Endothelial cell of umbilical vein (primary cell): ENCODE measurements at regions not wholly inside any gene's neighbourhood (a gene's known extent, or its start where the extent isn't known, plus 50 kb on each side); places are given as distances from the start of the nearest gene placed in this dataset.

Experiments used
- BruUV-seq: library from RNA; stranded (reverse); fragments of 400-500 nt; replicated peaks from 2 replicates; lab custom pipeline; 2021; lab: Mats Ljungman, UMichigan
- CTCF ChIA-PET: fragments of 300-600, 350-600 bp; sonication (Branson Sonifier 250); formaldehyde crosslinking; loops from one replicate; lab custom pipeline; 2021; ENCODE audit warnings: antibody characterized with exemption, inconsistent platforms; lab: Charles Lee
- POLR2A ChIA-PET: fragments of 300-600, 350-600 bp; sonication (Branson Sonifier 250); formaldehyde crosslinking; loops from one replicate; lab custom pipeline; 2021; ENCODE audit warnings: antibody characterized with exemption, inconsistent platforms; lab: Charles Lee
- DNase-seq: peaks from one replicate; pipeline ENCODE4 v3.0.0-alpha.2; 2011; ENCODE audit warnings: low read depth, low spot score
- FAIRE-seq: peaks from 2 replicates; lab custom pipeline; 2011; peaks lifted over from hg19 to GRCh38; lab: Jason Lieb, UNC
- H2AFZ ChIP-seq: 2 replicates; pipeline ENCODE4 v1.6.0; 2012; ENCODE audit warnings: low read depth, low read length, control low read depth, inconsistent platforms
- H3K27ac ChIP-seq: 2 replicates; pipeline ENCODE4 v1.5.1; 2011; ENCODE audit warnings: low read depth, mild to moderate bottlenecking, control low read depth, low read length, moderate library complexity; ENCODE audit not compliant: insufficient read depth
- H3K27me3 ChIP-seq, 2 experiments: 2 replicates each; pipeline versions ENCODE4 v1.6.0 to v1.6.1; 2011; ENCODE audit warnings: low read length in 2 of 2, mixed read lengths in 1 of 2; ENCODE audit not compliant: control insufficient read depth in 2 of 2, insufficient read depth in 2 of 2
- H3K36me3 ChIP-seq, 2 experiments: 2 replicates in 1 of 2; 3 replicates in 1 of 2; pipeline ENCODE4 v1.5.1; 2011; ENCODE audit warnings: low read length in 2 of 2, mild to moderate bottlenecking in 1 of 2, moderate library complexity in 1 of 2; ENCODE audit not compliant: control insufficient read depth in 2 of 2, insufficient read depth in 2 of 2; ENCODE audit errors: extremely low read depth in 1 of 2
- H3K4me1 ChIP-seq: 3 replicates; pipeline ENCODE4 v1.5.1; 2011; ENCODE audit warnings: mild to moderate bottlenecking, low read length; ENCODE audit not compliant: control insufficient read depth, insufficient read depth; ENCODE audit errors: extremely low read depth
- H3K4me2 ChIP-seq: 2 replicates; pipeline ENCODE4 v1.6.1; 2011; ENCODE audit warnings: low read length, control low read depth, mixed read lengths; ENCODE audit not compliant: insufficient read depth
- H3K4me3 ChIP-seq, 3 experiments: fragments of 200-600 bp in 1 of 3; sonication (generic), shearing (Covaris generic) in 1 of 3; replicated peaks in 1 of 3; 2 replicates each; pipeline ENCODE4 v1.5.1; 2011 to 2016; ENCODE audit warnings: control low read depth in 3 of 3, low read length in 3 of 3, mild to moderate bottlenecking in 2 of 3, inconsistent platforms in 1 of 3, low read depth in 1 of 3, moderate library complexity in 1 of 3; ENCODE audit not compliant: insufficient read depth in 1 of 3
- H3K79me2 ChIP-seq: 2 replicates; pipeline ENCODE4 v1.6.0; 2012; ENCODE audit warnings: low read length, inconsistent platforms; ENCODE audit not compliant: control insufficient read depth, insufficient read depth
- H3K9ac ChIP-seq: replicated peaks from 2 replicates; pipeline ENCODE3; 2011; ENCODE audit warnings: low read length, control low read depth; ENCODE audit not compliant: insufficient read depth; ENCODE audit errors: extremely low read depth
- H3K9me1 ChIP-seq: replicated peaks from 3 replicates; pipeline ENCODE4 v1.6.0; 2011; ENCODE audit warnings: mild to moderate bottlenecking, low read length; ENCODE audit not compliant: control insufficient read depth, insufficient read depth; ENCODE audit errors: extremely low read depth
- H3K9me3 ChIP-seq: replicated peaks from 2 replicates; pipeline ENCODE4 v1.5.1; 2012; ENCODE audit warnings: low read length, inconsistent platforms; ENCODE audit not compliant: control insufficient read depth, insufficient read depth
- H4K20me1 ChIP-seq: replicated peaks from 2 replicates; pipeline ENCODE3; 2011; ENCODE audit warnings: mild to moderate bottlenecking, low read length; ENCODE audit not compliant: control insufficient read depth, insufficient read depth; ENCODE audit errors: extremely low read depth
- CTCF ChIP-seq, 2 donors: IDR thresholded peaks; 1 replicate in 1 of 2; 2 replicates in 1 of 2; pipeline ENCODE4 v1.5.1; 2011; ENCODE audit warnings: low read length in 2 of 2, mild to moderate bottlenecking in 2 of 2, moderate library complexity in 2 of 2, control low read depth in 1 of 2, inconsistent platforms in 1 of 2, low read depth in 1 of 2; ENCODE audit not compliant: insufficient read depth in 1 of 2; ENCODE audit errors: extremely low read depth in 1 of 2
- EZH2 ChIP-seq: IDR thresholded peaks from 2 replicates; pipeline ENCODE4 v1.6.1; 2012; ENCODE audit warnings: borderline replicate concordance, low read depth, mild to moderate bottlenecking, moderate library complexity, low read length, inconsistent platforms; ENCODE audit not compliant: severe bottlenecking
- FOS ChIP-seq: IDR thresholded peaks from 2 replicates; pipeline ENCODE4 v1.6.1; 2011; ENCODE audit warnings: mild to moderate bottlenecking, low read length, moderate library complexity, borderline replicate concordance; ENCODE audit not compliant: insufficient read depth
- GATA2 ChIP-seq: IDR thresholded peaks from 2 replicates; pipeline ENCODE4 v1.7.0; 2011; ENCODE audit warnings: low read depth, mild to moderate bottlenecking, moderate library complexity, mixed read lengths, low read length; ENCODE audit not compliant: insufficient read length, insufficient read depth
- JUN ChIP-seq: IDR thresholded peaks from 2 replicates; pipeline ENCODE4 v1.6.1; 2011; ENCODE audit warnings: borderline replicate concordance, low read depth; ENCODE audit not compliant: insufficient read length, insufficient read depth
- MYC ChIP-seq: IDR thresholded peaks from one replicate; pipeline ENCODE4 v1.6.1; 2011; ENCODE audit warnings: mild to moderate bottlenecking, low read depth, low read length
- POLR2A ChIP-seq: IDR thresholded peaks from 2 replicates; pipeline ENCODE4 v1.6.1; 2012; ENCODE audit warnings: low read depth, mild to moderate bottlenecking, control low read depth, low read length
- POLR2AphosphoS5 ChIP-seq: IDR thresholded peaks from 2 replicates; pipeline ENCODE4 v1.6.1; 2012; ENCODE audit warnings: low read depth, mild to moderate bottlenecking, control low read depth, low read length, moderate library complexity; ENCODE audit not compliant: insufficient read depth
- dilution Hi-C: fragments of 300-500 bp; cut with MboI; formaldehyde crosslinking; loops from one replicate; pipeline ENCODE4 v1.15.0; 2019; ENCODE audit warnings: low sequenced_read_pairs; ENCODE audit not compliant: extremely low pct_ligation_motif_present
- intact Hi-C: fragments of 100-400 bp; cut with micrococcal nuclease; formaldehyde crosslinking; loops from one replicate; pipeline ENCODE4 v1.10.0; 2022
- TF ChIP-seq, protein P1 (sequence below): IDR thresholded peaks from 2 replicates; pipeline ENCODE4 v1.6.1; 2011; ENCODE audit not compliant: insufficient read depth, insufficient read length

- H3K9ac ChIP-seq, result no peak overlapping the region
- no peaks in the 10 kb centered on the region for H3K79me2 ChIP-seq
- no peak overlapping the region for H3K4me2 ChIP-seq
- no peak overlapping the region for H2AFZ ChIP-seq
- H3K27me3 ChIP-seq, result no peaks in the 10 kb centered on the region
- H3K4me3 ChIP-seq, result no peak overlapping the region
- H3K9me1 ChIP-seq, result no peaks in the 10 kb centered on the region
- H4K20me1 ChIP-seq, result no peaks in the 10 kb centered on the region
- dilution Hi-C loops (no loop called here), intact Hi-C loops (no loop called here)
- H3K27ac ChIP-seq, result no peak overlapping the region
- no peak for FAIRE-seq
- DNase-seq, result no peak
- H3K9me3 ChIP-seq, result no peaks in the 10 kb centered on the region
- H3K36me3 ChIP-seq, result no peaks in the 10 kb centered on the region
- ChIA-PET CTCF (no interaction called here), POLR2A (no interaction called here)
- TF ChIP-seq, protein P1, sequence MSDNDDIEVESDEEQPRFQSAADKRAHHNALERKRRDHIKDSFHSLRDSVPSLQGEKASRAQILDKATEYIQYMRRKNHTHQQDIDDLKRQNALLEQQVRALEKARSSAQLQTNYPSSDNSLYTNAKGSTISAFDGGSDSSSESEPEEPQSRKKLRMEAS, result no peak
- TF ChIP-seq FOS, result no peak
- TF ChIP-seq EZH2, result no peak
- no peak for TF ChIP-seq POLR2AphosphoS5
- no peak for TF ChIP-seq POLR2A
- TF ChIP-seq MYC, result no peak
- TF ChIP-seq JUN, result no peak
- no peak for TF ChIP-seq GATA2
- no peak for TF ChIP-seq CTCF (IDR thresholded peaks at IDR 0.05; ENCODE audit: extremely low read depth in 1 of 2, insufficient read depth in 1 of 2, low read depth in 1 of 2, low read length in 2 of 2)
- no peaks in the 10 kb centered on the region for H3K4me1 ChIP-seq
- no TSS peak for BruUV-seq
Measured at GRCh38 chr12:131363393-131363792, 347.5 kb upstream of the SFSWAP start.
